IPS DF 6.9 (cell line): ENCODE measurements at regions not wholly inside any gene's neighbourhood (a gene's known extent, or its start where the extent isn't known, plus 50 kb on each side); places are given as distances from the start of the nearest gene placed in this dataset.

Experiments used
- DNase-seq: peaks from one replicate; pipeline ENCODE4 v3.0.0-alpha.2; 2013; ENCODE audit warnings: low read depth, low spot score
- H3K27ac ChIP-seq: one replicate; pipeline ENCODE4 v1.5.1; 2013; ENCODE audit warnings: low read length, control low read depth
- H3K27me3 ChIP-seq: 2 replicates; pipeline ENCODE4 v1.6.1; 2013; ENCODE audit warnings: mild to moderate bottlenecking, low read length; ENCODE audit not compliant: control insufficient read depth, insufficient read depth
- H3K36me3 ChIP-seq: 2 replicates; pipeline ENCODE4 v1.6.1; 2013; ENCODE audit warnings: low read length; ENCODE audit not compliant: control insufficient read depth, insufficient read depth
- H3K4me1 ChIP-seq: 2 replicates; pipeline ENCODE4 v1.6.1; 2013; ENCODE audit warnings: low read length; ENCODE audit not compliant: control insufficient read depth, insufficient read depth
- H3K4me3 ChIP-seq: 2 replicates; pipeline ENCODE4 v1.5.1; 2013; ENCODE audit warnings: mild to moderate bottlenecking, low read length
- H3K9me3 ChIP-seq: 2 replicates; pipeline ENCODE4 v1.6.1; 2013; ENCODE audit warnings: low read length, inconsistent platforms; ENCODE audit not compliant: control insufficient read depth, insufficient read depth
- WGBS: extraction: QIAGEN DNeasy Blood & Tissue Kit; methylation state at CpG from one replicate; pipeline ENCODE4 v1.1.7; 2013; ENCODE audit warnings: mixed read lengths, missing lambda C conversion rate; ENCODE audit not compliant: insufficient read length, insufficient coverage; 5-methylcytosine and 5-hydroxymethylcytosine counted together

- H3K4me3 ChIP-seq: no peak overlapping the region
- no CpG with 5 or more reads among the region's 5 CpGs for WGBS
- H3K27me3 ChIP-seq: no peaks in the 10 kb centered on the region
- H3K27ac ChIP-seq: no peak overlapping the region
- H3K4me1 ChIP-seq: no peaks in the 10 kb centered on the region
- H3K9me3 ChIP-seq: no peaks in the 10 kb centered on the region
- DNase-seq: no peak
- H3K36me3 ChIP-seq: no peaks in the 10 kb centered on the region
Observed at GRCh38 chr2:147560810-147561535, 283.9 kb upstream of the ACVR2A start.

- no peaks in the 10 kb centered on the region for H3K4me1 ChIP-seq
- H3K9me3 ChIP-seq: no peaks in the 10 kb centered on the region
- H3K4me3 ChIP-seq: no peak overlapping the region
- no peak for DNase-seq
- no CpG with 5 or more reads among the region's 4 CpGs for WGBS
- no peaks in the 10 kb centered on the region for H3K27me3 ChIP-seq
- no peak overlapping the region for H3K27ac ChIP-seq
- no peaks in the 10 kb centered on the region for H3K36me3 ChIP-seq
Observed at GRCh38 chr2:147559070-147559725, 285.6 kb upstream of the ACVR2A start.

- no CpG with 5 or more reads among the region's 3 CpGs for WGBS
- H3K27ac ChIP-seq: no peak overlapping the region
Observed at GRCh38 chr2:147558620-147559019, 286.2 kb upstream of the ACVR2A start.

GRCh38 chr2:147554521-147555107 is 290.2 kb upstream of the ACVR2A start:
- no peak for DNase-seq
- Histone ChIP-seq H3K27ac (no peak overlapping the region), H3K36me3 (no peaks in the 10 kb centered on the region), H3K27me3 (no peaks in the 10 kb centered on the region), H3K4me1 (no peaks in the 10 kb centered on the region), H3K9me3 (no peaks in the 10 kb centered on the region), H3K4me3 (no peak overlapping the region)
- 100% methylated on average over 1 of the region's 5 CpGs for WGBS

More at GRCh38 chr2:147558620-147559019, 286.2 kb upstream of the ACVR2A start:
- Histone ChIP-seq H3K4me1 (no peaks in the 10 kb centered on the region), H3K27me3 (no peaks in the 10 kb centered on the region), H3K36me3 (no peaks in the 10 kb centered on the region), H3K9me3 (no peaks in the 10 kb centered on the region), H3K4me3 (no peak overlapping the region)
- DNase-seq: no peak

- no peak overlapping the region for H3K27ac ChIP-seq
- DNase-seq: no peak
Observed at GRCh38 chr2:147553775-147554271, 291.0 kb upstream of the ACVR2A start.

GRCh38 chr2:147550995-147551731 is 293.7 kb upstream of the ACVR2A start:
- WGBS: no CpG with 5 or more reads among the region's 5 CpGs
- Histone ChIP-seq H3K4me3 (no peak overlapping the region), H3K27me3 (no peaks in the 10 kb centered on the region), H3K27ac (no peak overlapping the region), H3K9me3 (no peaks in the 10 kb centered on the region), H3K36me3 (no peaks in the 10 kb centered on the region), H3K4me1 (no peaks in the 10 kb centered on the region)
- DNase-seq: no peak

More at GRCh38 chr2:147553775-147554271, 291.0 kb upstream of the ACVR2A start:
- H3K4me1 ChIP-seq: no peaks in the 10 kb centered on the region
- no peaks in the 10 kb centered on the region for H3K36me3 ChIP-seq
- no peaks in the 10 kb centered on the region for H3K27me3 ChIP-seq
- no peaks in the 10 kb centered on the region for H3K9me3 ChIP-seq
- no peak overlapping the region for H3K4me3 ChIP-seq
- WGBS: no CpG with 5 or more reads among the region's 6 CpGs

GRCh38 chr2:147549054-147549453 is 295.8 kb upstream of the ACVR2A start:
- H3K4me3 ChIP-seq: no peak overlapping the region
- H3K27ac ChIP-seq: no peak overlapping the region
- no peaks in the 10 kb centered on the region for H3K9me3 ChIP-seq
- H3K36me3 ChIP-seq: no peaks in the 10 kb centered on the region
- DNase-seq: no peak
- H3K4me1 ChIP-seq: no peaks in the 10 kb centered on the region
- H3K27me3 ChIP-seq: no peaks in the 10 kb centered on the region

- Histone ChIP-seq H3K36me3 (no peaks in the 10 kb centered on the region), H3K27ac (no peak overlapping the region), H3K4me1 (no peaks in the 10 kb centered on the region), H3K9me3 (no peaks in the 10 kb centered on the region), H3K27me3 (no peaks in the 10 kb centered on the region), H3K4me3 (no peak overlapping the region)
- 100% methylated on average over 1 of the region's 1 CpG for WGBS
- DNase-seq: no peak
Observed at GRCh38 chr2:147548451-147548850, 296.4 kb upstream of the ACVR2A start.

GRCh38 chr2:147547440-147547839 is 297.4 kb upstream of the ACVR2A start:
- Histone ChIP-seq H3K36me3 (no peaks in the 10 kb centered on the region), H3K27me3 (no peaks in the 10 kb centered on the region), H3K4me3 (no peak overlapping the region), H3K4me1 (no peaks in the 10 kb centered on the region), H3K9me3 (no peaks in the 10 kb centered on the region), H3K27ac (no peak overlapping the region)
- WGBS: no CpG with 5 or more reads among the region's 1 CpG
- DNase-seq: no peak

GRCh38 chr2:147546109-147546508 is 298.7 kb upstream of the ACVR2A start:
- H3K27ac ChIP-seq: no peak overlapping the region
- no peaks in the 10 kb centered on the region for H3K9me3 ChIP-seq
- DNase-seq: no peak
- H3K4me1 ChIP-seq: no peaks in the 10 kb centered on the region
- WGBS: no CpG with 5 or more reads among the region's 1 CpG
- no peaks in the 10 kb centered on the region for H3K27me3 ChIP-seq
- H3K36me3 ChIP-seq: no peaks in the 10 kb centered on the region
- H3K4me3 ChIP-seq: no peak overlapping the region
